Fibroblast of the aortic adventitia (primary cell): ENCODE measurements at regions not wholly inside any gene's neighbourhood (a gene's known extent, or its start where the extent isn't known, plus 50 kb on each side); places are given as distances from the start of the nearest gene placed in this dataset.

Experiments used
- DNase-seq: peaks from one replicate; pipeline ENCODE4 v3.0.0-alpha.2; 2010; ENCODE audit warnings: low read depth
- H3K4me3 ChIP-seq: 2 replicates; pipeline ENCODE4 v1.5.1; 2011; ENCODE audit warnings: low read depth, mild to moderate bottlenecking, control low read depth, low read length, moderate library complexity
- CTCF ChIP-seq: IDR thresholded peaks from 2 replicates; pipeline ENCODE4 v1.5.1; 2011; ENCODE audit warnings: mild to moderate bottlenecking, low read length, control low read depth, inconsistent platforms; ENCODE audit not compliant: insufficient read depth

- H3K4me3 ChIP-seq, result no peak overlapping the region
- no peak for DNase-seq
- TF ChIP-seq CTCF, result no peak
Observed at GRCh38 chr6:167567142-167568033, 242.5 kb downstream of the TTLL2 start.

DNA sequence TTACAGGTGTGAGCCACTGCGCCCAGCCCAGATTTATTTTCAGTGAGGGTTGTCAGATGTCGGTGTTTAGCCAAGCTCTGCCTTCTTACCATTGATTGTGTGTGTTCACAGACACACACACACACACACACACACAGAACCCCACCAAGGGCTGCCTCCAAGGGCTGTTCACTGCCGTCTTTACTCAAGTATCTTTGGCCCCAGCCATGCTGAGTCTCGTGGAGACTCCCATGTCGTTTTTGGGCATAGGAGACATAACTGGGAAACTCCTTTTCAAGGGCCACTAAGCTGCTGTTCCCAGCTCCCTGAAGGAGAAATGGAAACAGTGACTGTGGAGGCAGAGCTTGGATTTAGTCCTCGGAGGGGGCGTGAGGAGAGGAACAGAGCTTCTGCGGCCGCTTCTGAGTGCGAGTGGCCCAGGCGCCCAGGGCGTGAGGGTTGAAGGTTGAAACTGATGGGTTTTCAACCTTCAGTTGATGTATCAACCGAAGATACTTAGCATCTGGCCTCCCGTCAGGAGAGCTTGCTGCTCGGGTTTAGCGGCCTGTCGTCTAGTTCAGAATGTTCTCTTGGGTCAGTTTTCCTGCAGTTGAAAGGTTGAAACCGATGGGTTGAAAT, 243.6 kb downstream of the TTLL2 start:
- no peak for TF ChIP-seq CTCF
- no peak for DNase-seq
- H3K4me3 ChIP-seq, result no peak overlapping the region

- TF ChIP-seq CTCF, result no peak
- DNase-seq, result no peak
- H3K4me3 ChIP-seq, result no peak overlapping the region
Observed at GRCh38 chr6:167569041-167569805, 244.3 kb downstream of the TTLL2 start.

DNA sequence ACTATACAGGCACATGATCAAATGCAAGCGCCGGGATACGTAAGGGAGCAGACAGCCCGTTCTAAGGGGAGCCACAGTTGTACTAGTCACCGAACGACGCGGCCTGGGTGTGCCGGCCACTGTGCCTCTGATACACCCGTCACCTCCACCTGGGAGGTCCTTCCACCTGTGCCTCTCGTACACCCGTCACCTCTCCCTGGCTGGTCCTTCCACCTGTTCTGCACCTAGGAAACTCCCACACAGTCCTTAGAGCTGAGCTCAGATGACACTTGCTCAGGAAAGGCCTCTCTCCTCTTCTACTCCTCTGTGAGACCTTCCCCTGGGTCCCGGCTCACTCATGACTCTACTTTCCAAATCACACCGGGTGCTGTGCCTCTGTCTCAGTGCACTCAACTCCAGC, 245.0 kb downstream of the TTLL2 start:
- no peak for DNase-seq
- H3K4me3 ChIP-seq, result no peak overlapping the region
- no peak for TF ChIP-seq CTCF

- DNase-seq, result no peak
- no peak for TF ChIP-seq CTCF
- H3K4me3 ChIP-seq, result no peak overlapping the region
Observed at GRCh38 chr6:167570460-167571400, 245.8 kb downstream of the TTLL2 start.

DNA sequence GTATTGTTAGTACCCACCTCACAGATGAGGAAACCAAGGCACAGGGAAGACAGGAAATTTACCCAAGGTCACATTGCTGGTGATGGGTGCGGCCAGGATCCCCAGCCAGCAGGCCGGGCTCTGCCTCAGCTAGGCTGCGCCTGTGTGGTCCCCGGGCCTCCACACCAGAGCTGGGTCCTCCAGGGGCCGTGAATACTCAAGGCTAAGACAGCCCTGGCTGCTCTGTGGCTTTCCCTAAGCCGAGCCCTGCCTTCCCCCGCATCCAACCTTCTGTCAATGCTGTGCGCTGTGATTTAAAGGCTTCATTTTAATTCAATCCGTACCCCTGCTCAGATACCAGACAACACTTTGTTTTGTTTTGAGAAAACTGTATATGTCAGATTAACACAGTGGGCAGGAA, 246.7 kb downstream of the TTLL2 start:
- DNase-seq, result no peak
- H3K4me3 ChIP-seq, result no peak overlapping the region
- no peak for TF ChIP-seq CTCF
